H1 (cell line): ENCODE measurements at regions not wholly inside any gene's neighbourhood (a gene's known extent, or its start where the extent isn't known, plus 50 kb on each side); places are given as distances from the start of the nearest gene placed in this dataset.

ENCODE experiments used
- CTCF ChIA-PET: fragments of 300-600 bp; sonication (Branson Sonifier 250); formaldehyde crosslinking; loops from one replicate; lab custom pipeline; 2021; ENCODE audit not compliant: partially characterized antibody; lab: Charles Lee
- POLR2A ChIA-PET: fragments of 300-600 bp; sonication (Branson Sonifier 250); formaldehyde crosslinking; loops from one replicate; lab custom pipeline; 2021; ENCODE audit warnings: inconsistent platforms; ENCODE audit not compliant: partially characterized antibody; lab: Charles Lee
- DNase-seq, 2 experiments: peaks; one replicate each; pipeline versions ENCODE4 v3.0.0 to v3.0.0-alpha.2; 2010 to 2022; ENCODE audit warnings: low spot score in 2 of 2, low read depth in 1 of 2, mixed read lengths in 1 of 2
- FAIRE-seq: peaks from 2 replicates; lab custom pipeline; 2011; peaks lifted over from hg19 to GRCh38; lab: Jason Lieb, UNC
- H2AFZ ChIP-seq: 2 replicates; pipeline ENCODE4 v1.8.1; 2012; ENCODE audit warnings: low read length, inconsistent platforms
- H2AK5ac ChIP-seq: 2 replicates; pipeline ENCODE4 v1.6.1; 2013; ENCODE audit warnings: low read depth, low read length
- H2BK120ac ChIP-seq: replicated peaks from 2 replicates; pipeline ENCODE3; 2013; ENCODE audit warnings: low read depth, low read length, inconsistent platforms
- H2BK12ac ChIP-seq: 2 replicates; pipeline ENCODE4 v1.6.1; 2013; ENCODE audit warnings: low read depth, low read length
- H2BK15ac ChIP-seq: 2 replicates; pipeline ENCODE4 v1.6.1; 2013; ENCODE audit warnings: low read length
- H2BK20ac ChIP-seq: 2 replicates; pipeline ENCODE4 v1.6.1; 2013; ENCODE audit warnings: low read length
- H2BK5ac ChIP-seq: 2 replicates; pipeline ENCODE4 v1.6.1; 2013; ENCODE audit warnings: low read depth, low read length
- H3K14ac ChIP-seq: 2 replicates; pipeline ENCODE4 v1.6.1; 2013; ENCODE audit warnings: inconsistent platforms; ENCODE audit not compliant: insufficient read length
- H3K18ac ChIP-seq: 2 replicates; pipeline ENCODE4 v1.6.1; 2013; ENCODE audit warnings: low read length; ENCODE audit errors: extremely low read depth
- H3K23ac ChIP-seq: 2 replicates; pipeline ENCODE4 v1.6.1; 2013; ENCODE audit warnings: inconsistent platforms; ENCODE audit not compliant: insufficient read length
- H3K23me2 ChIP-seq: 2 replicates; pipeline ENCODE4 v1.6.1; 2013; ENCODE audit warnings: low read depth, low read length
- H3K27ac ChIP-seq: 2 replicates; pipeline ENCODE4 v1.6.1; 2011; ENCODE audit warnings: low read depth, low read length, inconsistent platforms
- H3K27me3 ChIP-seq, 4 experiments: replicated peaks in 1 of 4; 1 replicate in 1 of 4; 2 replicates in 3 of 4; pipeline versions ENCODE4 v1.6.1 to v1.8.1; 2011 to 2013; ENCODE audit warnings: low read length in 3 of 4, mild to moderate bottlenecking in 3 of 4, inconsistent platforms in 2 of 4, mixed read lengths in 2 of 4, moderate library complexity in 1 of 4; ENCODE audit not compliant: control insufficient read depth in 3 of 4, insufficient read depth in 3 of 4; ENCODE audit errors: extremely low read depth in 1 of 4
- H3K36me3 ChIP-seq, 4 experiments: 2 replicates each; pipeline versions ENCODE4 v1.6.1 to v1.8.1; 2011 to 2013; ENCODE audit warnings: mild to moderate bottlenecking in 4 of 4, low read length in 3 of 4, moderate library complexity in 2 of 4, control low read depth in 1 of 4, inconsistent platforms in 1 of 4; ENCODE audit not compliant: insufficient read depth in 4 of 4, control insufficient read depth in 2 of 4
- H3K4ac ChIP-seq: replicated peaks from 2 replicates; pipeline ENCODE3; 2013; ENCODE audit warnings: low read length, low read depth, mixed read lengths, inconsistent platforms; ENCODE audit not compliant: insufficient read length
- H3K4me1 ChIP-seq, 4 experiments: replicated peaks in 1 of 4; 1 replicate in 1 of 4; 2 replicates in 3 of 4; pipeline versions ENCODE4 v1.6.1 to v1.8.1; 2011 to 2013; ENCODE audit warnings: low read length in 3 of 4, inconsistent platforms in 2 of 4, mixed read lengths in 1 of 4; ENCODE audit not compliant: insufficient read depth in 4 of 4, control insufficient read depth in 3 of 4
- H3K4me2 ChIP-seq, 2 experiments: 2 replicates each; pipeline versions ENCODE4 v1.6.1 to v1.8.1; 2011 to 2013; ENCODE audit warnings: low read depth in 2 of 2, low read length in 2 of 2, control low read depth in 1 of 2, inconsistent platforms in 1 of 2, mild to moderate bottlenecking in 1 of 2; ENCODE audit not compliant: insufficient read depth in 1 of 2
- H3K4me3 ChIP-seq, 4 experiments: fragments of 200-600, 300-600 bp in 1 of 4; sonication (generic), shearing (Covaris generic), sonication (Bioruptor Twin) in 1 of 4; 2 replicates each; pipeline versions ENCODE4 v1.5.1 to v1.8.1; 2011 to 2016; ENCODE audit warnings: low read length in 4 of 4, low read depth in 3 of 4, control low read depth in 2 of 4, inconsistent platforms in 2 of 4, mild to moderate bottlenecking in 2 of 4, mixed read lengths in 1 of 4, moderate library complexity in 1 of 4; ENCODE audit not compliant: insufficient read depth in 2 of 4; ENCODE audit errors: extremely low read depth in 1 of 4
- H3K56ac ChIP-seq: replicated peaks from 2 replicates; pipeline ENCODE3; 2013; ENCODE audit warnings: low read depth, mild to moderate bottlenecking, mixed read lengths, low read length, inconsistent platforms; ENCODE audit not compliant: insufficient read length
- H3K79me1 ChIP-seq: 2 replicates; pipeline ENCODE4 v1.6.1; 2013; ENCODE audit warnings: low read depth, low read length, control low read depth
- H3K79me2 ChIP-seq, 2 experiments: 2 replicates each; pipeline versions ENCODE4 v1.6.1 to v1.8.1; 2012 to 2013; ENCODE audit warnings: low read length in 2 of 2, mild to moderate bottlenecking in 2 of 2, inconsistent platforms in 1 of 2; ENCODE audit not compliant: insufficient read depth in 2 of 2, control insufficient read depth in 1 of 2
- H3K9ac ChIP-seq, 4 experiments: replicated peaks in 1 of 4; 1 replicate in 1 of 4; 2 replicates in 3 of 4; pipeline versions ENCODE4 v1.6.1 to v1.8.1; 2011 to 2013; ENCODE audit warnings: low read depth in 3 of 4, low read length in 3 of 4, control low read depth in 2 of 4, mild to moderate bottlenecking in 2 of 4, moderate library complexity in 2 of 4, inconsistent platforms in 1 of 4; ENCODE audit errors: extremely low read depth in 1 of 4
- H3K9me3 ChIP-seq, 2 experiments: 2 replicates each; pipeline versions ENCODE4 v1.6.1 to v1.8.1; 2012 to 2013; ENCODE audit warnings: mild to moderate bottlenecking in 2 of 2, moderate library complexity in 2 of 2, control low read depth in 1 of 2, inconsistent platforms in 1 of 2, low read depth in 1 of 2, low read length in 1 of 2, mixed read lengths in 1 of 2; ENCODE audit not compliant: insufficient read depth in 2 of 2
- H4K20me1 ChIP-seq, 2 experiments: replicated peaks in 1 of 2; 2 replicates each; pipeline versions ENCODE3 to v1.8.1; 2011 to 2013; ENCODE audit warnings: inconsistent platforms in 2 of 2, low read length in 2 of 2, mild to moderate bottlenecking in 1 of 2; ENCODE audit not compliant: insufficient read depth in 2 of 2, control insufficient read depth in 1 of 2
- H4K5ac ChIP-seq: 2 replicates; pipeline ENCODE4 v1.6.1; 2013; ENCODE audit warnings: low read length, low read depth, mixed read lengths, inconsistent platforms; ENCODE audit not compliant: insufficient read length
- H4K8ac ChIP-seq: 2 replicates; pipeline ENCODE4 v1.8.0; 2013; ENCODE audit warnings: mild to moderate bottlenecking, moderate library complexity, low read length, inconsistent platforms; ENCODE audit not compliant: insufficient read depth; ENCODE audit errors: extremely low read depth
- H4K91ac ChIP-seq: replicated peaks from 2 replicates; pipeline ENCODE3; 2013; ENCODE audit warnings: low read length, mixed read lengths, inconsistent platforms; ENCODE audit not compliant: insufficient read length
- ASH2L ChIP-seq: fragments of 200-600, 300-600 bp; sonication (generic); IDR thresholded peaks from one replicate; pipeline ENCODE4 v1.7.1; 2017; ENCODE audit warnings: low read length
- E2F6 ChIP-seq: IDR thresholded peaks from 2 replicates; pipeline ENCODE4 v1.6.1; 2012; ENCODE audit warnings: inconsistent platforms
- EP300 ChIP-seq, 2 experiments: IDR thresholded peaks; 1 replicate in 1 of 2; 2 replicates in 1 of 2; pipeline ENCODE4 v1.6.1; 2011 to 2012; ENCODE audit warnings: low read depth in 2 of 2, low read length in 2 of 2, mild to moderate bottlenecking in 2 of 2, borderline replicate concordance in 1 of 2, inconsistent platforms in 1 of 2, moderate library complexity in 1 of 2
- GABPA ChIP-seq: IDR thresholded peaks from 2 replicates; pipeline ENCODE4 v1.6.1; 2011; ENCODE audit warnings: mild to moderate bottlenecking, low read length, moderate library complexity, borderline replicate concordance; ENCODE audit not compliant: insufficient read depth
- JUND ChIP-seq: IDR thresholded peaks from 2 replicates; pipeline ENCODE4 v1.6.1; 2011; ENCODE audit warnings: mild to moderate bottlenecking, improper control_type of control experiment, low read length
- KDM4A ChIP-seq: IDR thresholded peaks from one replicate; pipeline ENCODE4 v1.7.1; 2012; ENCODE audit warnings: low read depth, mild to moderate bottlenecking, moderate library complexity, low read length, inconsistent platforms; ENCODE audit not compliant: severe bottlenecking
- KDM5A ChIP-seq: fragments of 200-600 bp; IDR thresholded peaks from 2 replicates; pipeline ENCODE4 v1.7.1; 2012; ENCODE audit warnings: mild to moderate bottlenecking, low read length, inconsistent platforms, mixed read lengths
- POU5F1 ChIP-seq: IDR thresholded peaks from 2 replicates; pipeline ENCODE4 v1.6.1; 2011; ENCODE audit warnings: low read depth, mild to moderate bottlenecking, low read length, moderate library complexity
- RAD21 ChIP-seq, 2 experiments: IDR thresholded peaks in 1 of 2; conservative IDR thresholded peaks in 1 of 2; 2 replicates each; pipeline ENCODE4 v1.6.1; 2011; ENCODE audit warnings: low read depth in 2 of 2, low read length in 2 of 2, improper control_type of control experiment in 1 of 2, inconsistent platforms in 1 of 2, mild to moderate bottlenecking in 1 of 2, moderate library complexity in 1 of 2
- SP1 ChIP-seq: IDR thresholded peaks from 2 replicates; pipeline ENCODE4 v1.6.1; 2011; ENCODE audit warnings: low read depth, low read length
- SRF ChIP-seq: IDR thresholded peaks from 2 replicates; pipeline ENCODE4 v1.6.1; 2011; ENCODE audit warnings: mild to moderate bottlenecking, low read depth, low read length, moderate library complexity
- YY1 ChIP-seq: IDR thresholded peaks from 2 replicates; pipeline ENCODE4 v1.6.1; 2011; ENCODE audit warnings: low read depth, mild to moderate bottlenecking, low read length
- WGBS, 2 experiments: shearing (Covaris generic) in 1 of 2; methylation state at CpG; one replicate each; pipeline versions ENCODE4 v1.1.6 to v1.1.7; 2013 to 2015; ENCODE audit warnings: low lambda C conversion rate in 2 of 2, mixed read lengths in 2 of 2, inconsistent platforms in 1 of 2, low coverage in 1 of 2, missing lambda C conversion rate in 1 of 2; ENCODE audit not compliant: insufficient replicate concordance in 2 of 2, insufficient coverage in 1 of 2, insufficient read length in 1 of 2; ENCODE audit errors: extremely low coverage in 1 of 2, missing lambda C conversion rate in 1 of 2; 5-methylcytosine and 5-hydroxymethylcytosine counted together

- H3K4me3 ChIP-seq = no peak overlapping the region
- no peak overlapping the region for H3K14ac ChIP-seq
- H3K79me2 ChIP-seq = no peaks in the 10 kb centered on the region
- H4K20me1 ChIP-seq = no peaks in the 10 kb centered on the region
- no peaks in the 10 kb centered on the region for H3K79me1 ChIP-seq
- DNase-seq (no peak), FAIRE-seq (no peak)
- H3K9ac ChIP-seq = no peak overlapping the region
- ChIA-PET CTCF (interaction anchor here (0.6 kb wide), 1 partner anchor 10 kb away, joined by 3 read pairs; no protein-coding TSS in a partner anchor), POLR2A (no interaction called here)
- no peak overlapping the region for H3K27ac ChIP-seq
- no peak overlapping the region for H3K18ac ChIP-seq
- 90% methylated on average over 8 of the region's 8 CpGs; no CpG with 5 or more reads in 1 of the 2 experiments for WGBS, 2 experiments
- H4K5ac ChIP-seq = no peak overlapping the region
- no peak overlapping the region for H2BK20ac ChIP-seq
- no peak overlapping the region for H2BK12ac ChIP-seq
- H3K4me2 ChIP-seq = no peak overlapping the region
- H3K56ac ChIP-seq = no peak overlapping the region
- H4K8ac ChIP-seq = no peak overlapping the region
- no peaks in the 10 kb centered on the region for H3K4me1 ChIP-seq
- no peak overlapping the region for H4K91ac ChIP-seq
- H2BK120ac ChIP-seq = no peak overlapping the region
- H2BK15ac ChIP-seq = no peak overlapping the region
- no peaks in the 10 kb centered on the region for H3K23me2 ChIP-seq
- H2AFZ ChIP-seq = no peak overlapping the region
- H2AK5ac ChIP-seq = no peak overlapping the region
- H2BK5ac ChIP-seq = no peak overlapping the region
- H3K9me3 ChIP-seq = no peaks in the 10 kb centered on the region
- H3K23ac ChIP-seq = no peak overlapping the region
- no peaks in the 10 kb centered on the region for H3K27me3 ChIP-seq
- no peaks in the 10 kb centered on the region for H3K36me3 ChIP-seq
- no peak overlapping the region for H3K4ac ChIP-seq
- TF ChIP-seq KDM5A (no peak), SP1 (no peak), SRF (no peak), ASH2L (no peak), YY1 (no peak), RAD21 (IDR thresholded peaks at IDR 0.05 in 1 of 2, conservative IDR thresholded peaks at IDR 0.05 in 1 of 2; ENCODE audit: low read depth in 2 of 2, low read length in 2 of 2) (no peak), E2F6 (no peak), EP300 (IDR thresholded peaks at IDR 0.05; ENCODE audit: borderline replicate concordance in 1 of 2, low read depth in 2 of 2, low read length in 2 of 2) (no peak), JUND (no peak), GABPA (no peak), POU5F1 (no peak), KDM4A (no peak)
Measured at GRCh38 chr16:79864032-79864780, 263.7 kb upstream of the MAF start.
